H9 (cell line): ENCODE measurements at regions not wholly inside any gene's neighbourhood (a gene's known extent, or its start where the extent isn't known, plus 50 kb on each side); places are given as distances from the start of the nearest gene placed in this dataset.

Source experiments
- DNase-seq: peaks from one replicate; pipeline ENCODE4 v3.0.0-alpha.2; 2017
- H2AFZ ChIP-seq: one replicate; pipeline ENCODE4 v1.6.1; 2013; ENCODE audit warnings: mild to moderate bottlenecking, low read length, control low read depth, moderate library complexity
- H2AK5ac ChIP-seq: 2 replicates; pipeline ENCODE4 v1.6.1; 2013; ENCODE audit warnings: low read length, control low read depth, mixed read lengths; ENCODE audit not compliant: insufficient read length
- H2BK120ac ChIP-seq: one replicate; pipeline ENCODE4 v1.6.1; 2013; ENCODE audit warnings: low read depth, mild to moderate bottlenecking, low read length, control low read depth, inconsistent platforms; ENCODE audit not compliant: poor library complexity, severe bottlenecking
- H2BK12ac ChIP-seq: 2 replicates; pipeline ENCODE4 v1.6.1; 2013; ENCODE audit warnings: low read length, control low read depth, mixed read lengths, low read depth; ENCODE audit not compliant: insufficient read length
- H2BK15ac ChIP-seq: 2 replicates; pipeline ENCODE4 v1.6.1; 2013; ENCODE audit warnings: low read depth, low read length, control low read depth
- H2BK20ac ChIP-seq: one replicate; pipeline ENCODE4 v1.6.1; 2013; ENCODE audit warnings: low read depth, mild to moderate bottlenecking, low read length, control low read depth, inconsistent platforms; ENCODE audit not compliant: poor library complexity, severe bottlenecking
- H2BK5ac ChIP-seq: 2 replicates; pipeline ENCODE4 v1.6.1; 2013; ENCODE audit warnings: low read length, control low read depth, mixed read lengths; ENCODE audit not compliant: insufficient read length
- H3K14ac ChIP-seq: 2 replicates; pipeline ENCODE4 v1.6.1; 2013; ENCODE audit warnings: low read length, control low read depth; ENCODE audit not compliant: insufficient read depth
- H3K18ac ChIP-seq: 2 replicates; pipeline ENCODE4 v1.6.1; 2013; ENCODE audit warnings: low read depth, mild to moderate bottlenecking, mixed read lengths, low read length, control low read depth; ENCODE audit not compliant: insufficient read length
- H3K23ac ChIP-seq: 2 replicates; pipeline ENCODE4 v1.6.1; 2013; ENCODE audit warnings: low read length, control low read depth, mixed read lengths, low read depth; ENCODE audit not compliant: insufficient read length
- H3K23me2 ChIP-seq: 2 replicates; pipeline ENCODE4 v1.6.1; 2013; ENCODE audit warnings: low read depth, mild to moderate bottlenecking, mixed read lengths, low read length, control low read depth; ENCODE audit not compliant: insufficient read length, poor library complexity, severe bottlenecking
- H3K27ac ChIP-seq: 2 replicates; pipeline ENCODE4 v1.5.1; 2013; ENCODE audit warnings: low read length, control low read depth, mixed read lengths, low read depth; ENCODE audit not compliant: insufficient read length
- H3K27me3 ChIP-seq: 2 replicates; pipeline ENCODE4 v1.6.1; 2013; ENCODE audit warnings: low read length, control low read depth, inconsistent platforms; ENCODE audit not compliant: insufficient read depth
- H3K4ac ChIP-seq: 2 replicates; pipeline ENCODE4 v1.6.1; 2013; ENCODE audit warnings: low read depth, mild to moderate bottlenecking, control low read depth, inconsistent platforms, low read length, moderate library complexity
- H3K4me1 ChIP-seq: 2 replicates; pipeline ENCODE4 v1.6.1; 2013; ENCODE audit warnings: low read length, control low read depth, inconsistent platforms; ENCODE audit not compliant: insufficient read depth
- H3K4me2 ChIP-seq: 2 replicates; pipeline ENCODE4 v1.6.1; 2013; ENCODE audit warnings: low read length, control low read depth, mixed read lengths; ENCODE audit not compliant: insufficient read length, insufficient read depth
- H3K56ac ChIP-seq: 2 replicates; pipeline ENCODE4 v1.6.1; 2013; ENCODE audit warnings: low read depth, mild to moderate bottlenecking, mixed read lengths, low read length, control low read depth; ENCODE audit not compliant: insufficient read length
- H3K79me1 ChIP-seq: 2 replicates; pipeline ENCODE4 v1.6.1; 2013; ENCODE audit warnings: low read depth, mild to moderate bottlenecking, moderate library complexity, low read length, control low read depth, inconsistent platforms; ENCODE audit not compliant: insufficient read depth, poor library complexity, severe bottlenecking
- H3K79me2 ChIP-seq: 2 replicates; pipeline ENCODE4 v1.6.1; 2013; ENCODE audit warnings: low read length, control low read depth, inconsistent platforms; ENCODE audit not compliant: insufficient read depth
- H3K9ac ChIP-seq: 2 replicates; pipeline ENCODE4 v1.6.1; 2013; ENCODE audit warnings: low read length, control low read depth, mixed read lengths; ENCODE audit not compliant: insufficient read length; ENCODE audit errors: extremely low read depth
- H3K9me3 ChIP-seq: one replicate; pipeline ENCODE4 v1.6.1; 2013; ENCODE audit warnings: low read depth, low read length, inconsistent platforms; ENCODE audit not compliant: control insufficient read depth
- H3T11ph ChIP-seq: one replicate; pipeline ENCODE4 v1.6.1; 2013; ENCODE audit warnings: mild to moderate bottlenecking, low read length, control low read depth, inconsistent platforms
- H4K20me1 ChIP-seq: one replicate; pipeline ENCODE4 v1.6.1; 2013; ENCODE audit not compliant: control insufficient read depth, insufficient read length, insufficient read depth
- H4K5ac ChIP-seq: 2 replicates; pipeline ENCODE4 v1.6.1; 2013; ENCODE audit warnings: low read depth, mild to moderate bottlenecking, mixed read lengths, low read length, control low read depth; ENCODE audit not compliant: insufficient read length
- H4K8ac ChIP-seq: replicated peaks from 2 replicates; pipeline ENCODE4 v1.6.1; 2013; ENCODE audit warnings: low read length, control low read depth, mixed read lengths, low read depth; ENCODE audit not compliant: insufficient read length
- H4K91ac ChIP-seq: 2 replicates; pipeline ENCODE4 v1.6.1; 2013; ENCODE audit warnings: low read depth, mild to moderate bottlenecking, moderate library complexity, mixed read lengths, low read length, control low read depth; ENCODE audit not compliant: insufficient read length
- H3K27ac Mint-ChIP-seq, 3 experiments: 2 replicates in 2 of 3; 3 replicates in 1 of 3; pipeline ENCODE4 v1.8.0; 2020 to 2021; ENCODE audit warnings: mixed read lengths in 3 of 3, mild to moderate bottlenecking in 1 of 3, moderate library complexity in 1 of 3
- H3K27me3 Mint-ChIP-seq: 2 replicates; pipeline ENCODE4 v1.8.0; 2021; ENCODE audit warnings: low read depth, mild to moderate bottlenecking, moderate library complexity, mixed read lengths
- H3K36me3 Mint-ChIP-seq, 3 experiments: 2 replicates in 2 of 3; 3 replicates in 1 of 3; pipeline ENCODE4 v1.8.0; 2020 to 2021; ENCODE audit warnings: low read depth in 3 of 3, mixed read lengths in 3 of 3; ENCODE audit not compliant: insufficient read depth in 1 of 3
- H3K4me1 Mint-ChIP-seq, 2 experiments: 2 replicates each; pipeline ENCODE4 v1.8.0; 2020; ENCODE audit warnings: mixed read lengths in 2 of 2
- H3K4me3 Mint-ChIP-seq, 2 experiments: 2 replicates in 1 of 2; 3 replicates in 1 of 2; pipeline ENCODE4 v1.8.0; 2020 to 2021; ENCODE audit warnings: mild to moderate bottlenecking in 2 of 2, mixed read lengths in 2 of 2, moderate library complexity in 1 of 2
- H3K9me3 Mint-ChIP-seq, 2 experiments: 2 replicates in 1 of 2; 3 replicates in 1 of 2; pipeline ENCODE4 v1.8.0; 2020; ENCODE audit warnings: mild to moderate bottlenecking in 2 of 2, mixed read lengths in 2 of 2, moderate library complexity in 1 of 2
- WGBS: extraction: QIAGEN DNeasy Blood & Tissue Kit; methylation state at CpG from one replicate; pipeline ENCODE4 v1.1.7; 2013; ENCODE audit warnings: missing lambda C conversion rate, low lambda C conversion rate, mixed read lengths; ENCODE audit not compliant: insufficient read length; ENCODE audit errors: extremely low coverage; 5-methylcytosine and 5-hydroxymethylcytosine counted together
- TF ChIP-seq, protein P1 (sequence below): fragments of 200-600 bp; sonication (generic); conservative IDR thresholded peaks from 3 replicates; pipeline ENCODE4 v1.8.0; 2021; ENCODE audit warnings: antibody characterized with exemption, mild to moderate bottlenecking

DNA sequence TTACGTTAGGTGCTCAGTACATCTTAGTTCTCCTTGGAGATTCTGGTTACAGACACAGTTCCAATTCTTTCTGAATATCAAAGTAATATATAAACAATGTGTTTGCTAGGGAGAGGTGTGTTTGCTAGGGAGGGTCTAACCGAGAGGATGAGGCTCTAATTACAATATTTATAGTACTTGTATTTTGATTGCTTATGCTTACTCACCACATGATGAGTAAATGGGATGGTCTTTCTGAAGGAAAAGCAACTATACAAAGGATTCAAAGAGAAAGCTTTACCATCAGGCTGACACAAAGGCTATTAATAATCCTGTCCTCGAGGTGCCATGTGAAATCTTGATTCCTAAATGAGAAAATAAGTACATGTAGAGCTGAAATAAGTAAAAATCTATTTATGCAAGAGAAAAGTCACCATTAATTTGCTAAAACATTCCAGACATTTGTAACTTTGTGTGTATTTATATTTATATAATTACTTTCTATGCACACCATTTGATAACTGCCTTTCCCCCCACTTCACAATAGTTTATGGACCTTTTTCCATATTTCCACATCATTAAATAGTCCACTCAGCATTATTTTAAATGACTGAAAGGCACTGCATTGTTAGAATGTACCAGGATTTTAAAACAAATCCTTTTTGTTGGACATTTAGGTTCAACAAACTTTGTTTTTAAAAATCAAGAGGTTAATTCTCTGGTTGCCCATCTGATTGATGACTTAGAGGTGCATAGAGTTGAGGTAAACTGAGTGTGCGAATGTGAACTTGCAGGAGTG, 94.5 kb upstream of the FN1 start:
- no peaks in the 10 kb centered on the region for H3K4me1 ChIP-seq
- no peak overlapping the region for H4K91ac ChIP-seq
- no peak overlapping the region for H4K8ac ChIP-seq
- no peak overlapping the region for H3K4me2 ChIP-seq
- H2BK120ac ChIP-seq, result no peak overlapping the region
- H2BK5ac ChIP-seq, result no peak overlapping the region
- no peak overlapping the region for H3K4me3 Mint-ChIP-seq
- no peaks in the 10 kb centered on the region for H3K9me3 ChIP-seq
- H2BK20ac ChIP-seq, result no peak overlapping the region
- H3K79me1 ChIP-seq, result no peaks in the 10 kb centered on the region
- H3K9ac ChIP-seq, result no peak overlapping the region
- no peaks in the 10 kb centered on the region for H3K23me2 ChIP-seq
- H3K79me2 ChIP-seq, result no peaks in the 10 kb centered on the region
- no peak overlapping the region for H3K14ac ChIP-seq
- no peak overlapping the region for H3K23ac ChIP-seq
- no peak overlapping the region for H2AK5ac ChIP-seq
- no peak overlapping the region for H3T11ph ChIP-seq
- no peaks in the 10 kb centered on the region for H3K4me1 Mint-ChIP-seq
- H2AFZ ChIP-seq, result no peak overlapping the region
- H3K27ac ChIP-seq, result no peak overlapping the region
- no CpG with 5 or more reads among the region's 4 CpGs for WGBS
- no peak overlapping the region for H3K18ac ChIP-seq
- H4K5ac ChIP-seq, result no peak overlapping the region
- TF ChIP-seq, protein P1, sequence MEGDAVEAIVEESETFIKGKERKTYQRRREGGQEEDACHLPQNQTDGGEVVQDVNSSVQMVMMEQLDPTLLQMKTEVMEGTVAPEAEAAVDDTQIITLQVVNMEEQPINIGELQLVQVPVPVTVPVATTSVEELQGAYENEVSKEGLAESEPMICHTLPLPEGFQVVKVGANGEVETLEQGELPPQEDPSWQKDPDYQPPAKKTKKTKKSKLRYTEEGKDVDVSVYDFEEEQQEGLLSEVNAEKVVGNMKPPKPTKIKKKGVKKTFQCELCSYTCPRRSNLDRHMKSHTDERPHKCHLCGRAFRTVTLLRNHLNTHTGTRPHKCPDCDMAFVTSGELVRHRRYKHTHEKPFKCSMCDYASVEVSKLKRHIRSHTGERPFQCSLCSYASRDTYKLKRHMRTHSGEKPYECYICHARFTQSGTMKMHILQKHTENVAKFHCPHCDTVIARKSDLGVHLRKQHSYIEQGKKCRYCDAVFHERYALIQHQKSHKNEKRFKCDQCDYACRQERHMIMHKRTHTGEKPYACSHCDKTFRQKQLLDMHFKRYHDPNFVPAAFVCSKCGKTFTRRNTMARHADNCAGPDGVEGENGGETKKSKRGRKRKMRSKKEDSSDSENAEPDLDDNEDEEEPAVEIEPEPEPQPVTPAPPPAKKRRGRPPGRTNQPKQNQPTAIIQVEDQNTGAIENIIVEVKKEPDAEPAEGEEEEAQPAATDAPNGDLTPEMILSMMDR, result no peak
- no peaks in the 10 kb centered on the region for H3K27me3 ChIP-seq
- peaks cover 5 to 15% (median 13%) of the 10 kb centered on the region in 3 experiments for H3K36me3 Mint-ChIP-seq
- H4K20me1 ChIP-seq, result no peaks in the 10 kb centered on the region
- H2BK12ac ChIP-seq, result no peak overlapping the region
- no peak overlapping the region for H3K4ac ChIP-seq
- no peaks in the 10 kb centered on the region for H3K27me3 Mint-ChIP-seq
- H3K56ac ChIP-seq, result no peak overlapping the region
- DNase-seq, result no peak
- no peak overlapping the region for H2BK15ac ChIP-seq
- peaks cover 16 to 22% of the 10 kb centered on the region in 2 experiments for H3K9me3 Mint-ChIP-seq
- no peak overlapping the region for H3K27ac Mint-ChIP-seq
